ENCODE measurements at regions not wholly inside any gene's neighbourhood (a gene's known extent, or its start where the extent isn't known, plus 50 kb on each side); places are given as distances from the start of the nearest gene placed in this dataset.

DNA sequence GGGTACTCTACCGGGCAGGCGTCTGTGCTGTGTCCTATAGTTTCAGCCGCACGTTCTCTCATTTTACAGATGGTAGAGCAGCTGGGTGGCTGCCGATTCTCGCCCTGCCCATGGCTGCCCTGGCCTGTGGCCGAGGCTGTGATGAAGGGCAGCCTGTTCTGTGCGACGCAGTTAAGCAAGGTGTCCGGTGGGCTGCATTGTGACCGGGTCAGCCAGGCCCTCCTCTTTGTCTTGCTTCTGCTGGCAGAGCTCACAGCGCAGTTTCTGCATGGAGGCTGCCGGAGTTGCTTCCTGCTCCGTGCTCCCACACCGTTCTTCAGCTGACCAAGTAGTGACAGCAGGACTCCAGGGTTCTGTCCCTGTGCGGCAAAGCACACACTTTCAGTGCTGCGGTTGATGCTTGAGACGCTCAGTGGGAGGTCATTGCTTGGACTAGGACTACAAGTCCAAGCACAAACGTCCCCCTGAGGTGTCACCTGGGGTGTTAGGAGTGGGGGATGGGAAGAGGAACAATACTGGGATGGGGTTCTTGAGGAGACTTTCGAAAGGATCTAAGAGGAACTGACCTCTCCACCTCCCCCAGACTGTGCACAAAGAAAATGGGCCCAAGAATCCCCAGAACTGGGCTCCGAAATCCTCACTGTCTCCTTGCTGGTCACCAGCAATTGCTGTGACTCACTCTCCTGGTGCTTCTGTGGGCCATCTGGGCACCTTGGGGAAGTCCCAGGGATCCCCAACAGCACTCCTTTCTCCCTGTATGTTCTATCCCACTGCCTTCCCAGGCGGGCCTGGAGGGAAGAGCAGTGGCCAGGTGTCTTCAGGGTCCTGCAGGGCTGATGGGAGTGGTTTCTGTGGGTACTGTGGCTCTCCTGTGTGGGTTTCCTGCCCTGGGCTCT lies 58.2 kb downstream of the GADD45G start (continued):
- TF ChIP-seq ZNF331 (CRISPR knock-in tag; IDR thresholded peaks at IDR 0.05; ENCODE audit: low read depth) (no peak), NANOG (IDR thresholded peaks at IDR 0.05; ENCODE audit: borderline replicate concordance) (no peak), POLR2AphosphoS5 (IDR thresholded peaks at IDR 0.05; ENCODE audit: low read depth) (no peak), REST (IDR thresholded peaks at IDR 0.05; ENCODE audit: unreplicated experiment) (no peak)

- H3K79me2 ChIP-seq (replicated peaks; ENCODE audit: insufficient read depth): no peaks in the 10 kb centered on the region
- DNase-seq (ENCODE audit: low spot score): no peak
- Mint-ChIP-seq H3K36me3 (ENCODE audit: low read depth) (no peaks in the 10 kb centered on the region), H3K27me3 (ENCODE audit: insufficient read depth, low read depth, poor library complexity) (peaks cover 10% of the 10 kb centered on the region), H3K27ac (no peak overlapping the region), H3K4me1 (peaks cover 43% of the 10 kb centered on the region), H3K4me3 (no peak overlapping the region), H3K9me3 (no peaks in the 10 kb centered on the region)
- H3K27ac ChIP-seq (ENCODE audit: low read depth): no peak overlapping the region
- no peaks in the 10 kb centered on the region for H4K20me1 ChIP-seq (replicated peaks; ENCODE audit: insufficient read depth)
- H3F3A ChIP-seq (replicated peaks; ENCODE audit: low read depth): no peaks in the 10 kb centered on the region
- H3K27me3 ChIP-seq (ENCODE audit: insufficient read depth): no peaks in the 10 kb centered on the region
- H3K36me3 ChIP-seq (ENCODE audit: insufficient read depth): no peaks in the 10 kb centered on the region
- 0 out of 2 replicates have a peak overlapping the region, but pooled peaks have one; percentile 78 for H2AFZ ChIP-seq
- H3K9me2 ChIP-seq (ENCODE audit: insufficient read depth): peaks cover 12% of the 10 kb centered on the region; the same call in 1 of the 2 replicates
- peaks cover 11% of the 10 kb centered on the region for H3K4me1 ChIP-seq (ENCODE audit: insufficient read depth)
- no peak for ATAC-seq
- no peak overlapping the region for H3K4me3 ChIP-seq
- no peak overlapping the region for H3K4me2 ChIP-seq
- TF ChIP-seq ZNF462 (CRISPR knock-in tag; IDR thresholded peaks at IDR 0.05) (no peak), EZH2 (IDR thresholded peaks at IDR 0.05; ENCODE audit: low read depth, unreplicated experiment) (no peak), REST (IDR thresholded peaks at IDR 0.05; ENCODE audit: unreplicated experiment) (no peak), POLR2AphosphoS5 (IDR thresholded peaks at IDR 0.05; ENCODE audit: low read depth) (no peak), ZNF331 (CRISPR knock-in tag; IDR thresholded peaks at IDR 0.05; ENCODE audit: low read depth) (no peak), EZH2phosphoT487 (IDR thresholded peaks at IDR 0.05; ENCODE audit: unreplicated experiment) (no peak), CREB1 (CRISPR knock-in tag; IDR thresholded peaks at IDR 0.05; ENCODE audit: low read depth) (no peak), NANOG (IDR thresholded peaks at IDR 0.05; ENCODE audit: borderline replicate concordance) (no peak)
Observed at GRCh38 chr9:89663614-89663970, 58.8 kb downstream of the GADD45G start.

Measured in GM23338 (cell line).